Stimulated activated memory B cell treated with anti-CD40 and anti-IgM and Interleukin-4, amounts not matched to agents 10 μg/mL and 1 μg/mL and 100 μg/mL, for 72 hours (primary cell): ENCODE measurements at regions not wholly inside any gene's neighbourhood (a gene's known extent, or its start where the extent isn't known, plus 50 kb on each side); places are given as distances from the start of the nearest gene placed in this dataset.
A peak's percentile ranks its signal among the peaks of the same experiment; 100 is the strongest.
"Not testable (repeated sequence)": the region's sequence is repeated elsewhere in the genome, so short reads cannot be mapped to it uniquely, and the experiment has no call there.

ENCODE experiments used
- ATAC-seq: fragments of 150-1000 bp; cut with Tn5 transposase; 2 replicates; pipeline ENCODE4 v1.10.0; 2021
- H3K27ac Mint-ChIP-seq: one replicate; pipeline ENCODE4 v1.8.0; 2022; ENCODE audit warnings: mild to moderate bottlenecking, mixed read lengths
- H3K27me3 Mint-ChIP-seq: one replicate; pipeline ENCODE4 v1.8.0; 2022; ENCODE audit warnings: mixed read lengths
- H3K36me3 Mint-ChIP-seq: one replicate; pipeline ENCODE4 v1.8.0; 2022; ENCODE audit warnings: mixed read lengths
- H3K4me1 Mint-ChIP-seq: one replicate; pipeline ENCODE4 v1.8.0; 2022; ENCODE audit warnings: mixed read lengths
- H3K4me3 Mint-ChIP-seq: one replicate; pipeline ENCODE4 v1.8.0; 2022; ENCODE audit warnings: mild to moderate bottlenecking, moderate library complexity, mixed read lengths
- H3K9me3 Mint-ChIP-seq: one replicate; pipeline ENCODE4 v1.8.0; 2022; ENCODE audit warnings: mixed read lengths

DNA sequence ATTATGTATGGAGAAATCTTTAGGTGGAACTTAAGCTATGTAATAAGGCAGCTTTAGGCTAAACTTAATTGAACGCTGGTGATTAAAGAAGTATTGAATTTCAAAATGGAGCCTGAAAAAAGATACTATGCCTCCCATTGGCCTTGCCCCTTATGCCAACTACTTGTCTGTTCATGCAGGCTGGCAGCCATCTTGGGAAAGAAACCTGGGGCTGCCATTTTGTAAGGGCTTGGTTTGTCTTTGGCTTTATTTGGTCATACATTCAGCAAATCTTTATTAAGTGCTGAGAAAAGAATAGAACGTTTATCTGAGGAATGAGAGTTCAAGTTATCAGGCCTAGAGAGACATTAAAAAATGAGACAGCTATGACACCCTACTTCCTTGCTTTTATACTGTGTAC lies 231.3 kb downstream of the KCNE4 start:
- H3K36me3 Mint-ChIP-seq = no peaks in the 10 kb centered on the region

GRCh38 chr2:223283771-223284170 lies 231.8 kb downstream of the KCNE4 start:
- ATAC-seq = no peak
- Mint-ChIP-seq H3K27me3 (no peaks in the 10 kb centered on the region), H3K36me3 (no peaks in the 10 kb centered on the region), H3K9me3 (peaks cover 3% of the 10 kb centered on the region), H3K4me3 (no peak overlapping the region), H3K4me1 (no peaks in the 10 kb centered on the region), H3K27ac (no peak overlapping the region)

More for the DNA sequence above, 231.3 kb downstream of the KCNE4 start:
- Mint-ChIP-seq H3K4me1 (no peaks in the 10 kb centered on the region), H3K9me3 (peaks cover 3% of the 10 kb centered on the region), H3K4me3 (no peak overlapping the region), H3K27ac (no peak overlapping the region), H3K27me3 (no peaks in the 10 kb centered on the region)
- ATAC-seq = no peak

- no peak overlapping the region for H3K4me3 Mint-ChIP-seq
- H3K9me3 Mint-ChIP-seq = peaks cover 6% of the 10 kb centered on the region
- H3K36me3 Mint-ChIP-seq = no peaks in the 10 kb centered on the region
- H3K27me3 Mint-ChIP-seq = no peaks in the 10 kb centered on the region
- peak; percentile 24 for ATAC-seq
- no peak overlapping the region for H3K27ac Mint-ChIP-seq
- H3K4me1 Mint-ChIP-seq = no peaks in the 10 kb centered on the region
These were observed 233.6 kb downstream of the KCNE4 start for GRCh38 chr2:223285370-223286265.

DNA sequence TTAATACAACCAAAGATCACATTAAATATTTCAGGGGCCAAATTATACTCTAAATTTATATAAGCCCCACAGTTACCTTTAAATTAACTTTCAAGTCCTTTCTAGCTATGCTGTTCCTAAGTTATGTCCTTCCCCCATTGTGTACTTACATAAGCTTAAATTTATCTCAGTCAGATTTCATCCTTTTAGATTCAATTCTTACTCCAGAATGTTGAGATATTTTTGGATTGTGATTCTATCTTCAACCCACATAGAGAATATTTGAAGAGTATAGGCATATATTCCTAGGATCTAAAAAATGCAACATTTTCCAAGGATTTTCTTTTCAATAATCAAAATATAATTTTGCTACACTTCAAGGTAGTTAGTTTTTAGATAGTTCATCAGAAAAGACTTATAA lies 242.8 kb downstream of the KCNE4 start:
- Mint-ChIP-seq H3K9me3 (peaks cover 4% of the 10 kb centered on the region), H3K4me1 (no peaks in the 10 kb centered on the region), H3K27me3 (no peaks in the 10 kb centered on the region), H3K4me3 (no peak overlapping the region), H3K36me3 (no peaks in the 10 kb centered on the region), H3K27ac (no peak overlapping the region)
- ATAC-seq = no peak

GRCh38 chr2:223297788-223298187 lies 245.8 kb downstream of the KCNE4 start:
- H3K27ac Mint-ChIP-seq = no peak overlapping the region
- H3K36me3 Mint-ChIP-seq = no peaks in the 10 kb centered on the region
- ATAC-seq = no peak
- H3K4me1 Mint-ChIP-seq = no peaks in the 10 kb centered on the region
- no peaks in the 10 kb centered on the region for H3K27me3 Mint-ChIP-seq
- H3K9me3 Mint-ChIP-seq = no peaks in the 10 kb centered on the region
- no peak overlapping the region for H3K4me3 Mint-ChIP-seq

DNA sequence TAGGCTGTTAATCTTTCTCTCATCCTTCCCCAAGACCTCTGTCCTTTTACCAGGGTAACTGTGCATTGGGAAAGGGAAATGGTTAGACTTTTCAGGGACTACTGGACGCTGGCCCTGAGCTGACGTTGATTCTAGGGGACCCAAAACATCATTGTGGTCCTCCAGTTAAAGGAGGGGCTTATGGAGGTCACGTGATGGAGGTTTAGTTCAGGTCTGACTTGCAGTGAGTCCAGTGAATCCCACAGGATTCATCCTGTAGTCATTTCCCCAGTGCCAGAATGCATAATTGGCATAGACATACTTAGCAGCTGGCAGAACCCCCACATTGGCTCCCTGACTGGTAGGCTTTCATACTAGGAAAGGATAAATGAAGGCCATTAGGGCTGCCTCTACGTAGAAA lies 246.3 kb downstream of the KCNE4 start:
- not testable (repeated sequence) for H3K4me3 Mint-ChIP-seq, ATAC-seq, H3K27me3 Mint-ChIP-seq, H3K36me3 Mint-ChIP-seq, H3K9me3 Mint-ChIP-seq, H3K27ac Mint-ChIP-seq, H3K4me1 Mint-ChIP-seq

GRCh38 chr2:223300326-223300725 lies 248.3 kb downstream of the KCNE4 start:
- Mint-ChIP-seq H3K4me1 (no peaks in the 10 kb centered on the region), H3K4me3 (no peak overlapping the region), H3K9me3 (no peaks in the 10 kb centered on the region), H3K27me3 (no peaks in the 10 kb centered on the region), H3K27ac (no peak overlapping the region), H3K36me3 (no peaks in the 10 kb centered on the region)
- no peak for ATAC-seq

GRCh38 chr2:223306371-223306770 lies 254.4 kb downstream of the KCNE4 start:
- Mint-ChIP-seq H3K4me3 (no peak overlapping the region), H3K36me3 (no peaks in the 10 kb centered on the region), H3K9me3 (peaks cover 3% of the 10 kb centered on the region), H3K4me1 (no peaks in the 10 kb centered on the region), H3K27me3 (no peaks in the 10 kb centered on the region), H3K27ac (no peak overlapping the region)
- no peak for ATAC-seq

DNA sequence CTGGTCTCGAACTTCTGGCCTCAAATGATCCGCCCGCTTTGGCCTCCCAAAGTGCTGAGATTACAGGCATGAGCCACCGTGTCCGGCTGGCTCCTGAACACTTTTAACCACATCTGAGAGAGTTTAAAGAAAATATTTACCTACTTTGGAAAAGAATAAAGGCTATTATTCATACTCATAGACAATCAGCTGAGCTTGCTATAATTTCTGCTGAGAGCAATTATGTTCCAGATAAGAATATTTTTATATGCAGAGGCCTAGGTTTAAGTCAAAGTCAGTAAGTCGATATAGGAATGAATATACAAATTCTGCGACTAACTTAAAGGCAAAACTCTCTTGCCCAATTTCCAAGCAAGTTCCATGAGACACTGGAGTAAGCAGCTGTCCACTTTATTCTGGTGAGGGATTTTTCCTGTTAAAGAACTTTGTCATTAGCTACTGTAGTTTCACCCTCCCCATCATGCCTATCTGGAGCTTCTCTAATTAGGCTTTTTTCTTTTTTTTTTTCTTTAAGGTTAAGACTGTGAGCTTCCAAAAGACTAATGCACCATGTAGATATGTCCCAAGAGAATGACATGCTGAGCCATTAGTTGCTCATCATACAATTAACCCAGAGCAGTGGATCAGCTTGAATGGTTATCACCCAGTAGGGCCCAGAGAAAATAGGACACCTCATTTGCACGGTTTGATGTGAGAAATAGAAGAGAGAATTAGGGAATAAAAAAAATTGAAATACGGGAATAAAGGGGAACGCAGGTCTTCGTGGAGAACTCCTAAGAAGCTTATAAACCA lies 260.1 kb downstream of the KCNE4 start:
- Mint-ChIP-seq H3K4me1 (no peaks in the 10 kb centered on the region), H3K36me3 (no peaks in the 10 kb centered on the region), H3K9me3 (no peaks in the 10 kb centered on the region), H3K4me3 (no peak overlapping the region), H3K27ac (no peak overlapping the region), H3K27me3 (no peaks in the 10 kb centered on the region)
- no peak for ATAC-seq

DNA sequence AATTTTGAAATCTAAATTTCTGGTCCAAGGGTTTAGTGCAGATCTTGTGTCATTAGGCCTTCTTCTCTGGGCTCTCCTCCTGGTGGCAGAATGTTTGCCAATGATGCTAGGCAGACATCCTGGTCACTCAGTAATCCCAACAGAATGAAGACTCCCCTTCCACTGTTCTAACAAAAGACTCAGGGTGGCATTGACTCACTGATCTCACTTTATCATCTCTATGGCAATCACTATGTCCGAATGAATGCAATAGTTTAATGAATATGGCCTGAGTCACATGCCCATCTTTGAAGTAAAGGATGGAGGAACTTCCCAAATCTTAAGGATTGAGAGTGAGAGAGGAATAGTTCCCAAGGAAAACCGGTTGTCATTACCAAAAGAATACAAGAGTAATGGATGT lies 261.1 kb downstream of the KCNE4 start:
- no peaks in the 10 kb centered on the region for H3K27me3 Mint-ChIP-seq
- H3K36me3 Mint-ChIP-seq = no peaks in the 10 kb centered on the region
- no peak for ATAC-seq
- H3K4me1 Mint-ChIP-seq = no peaks in the 10 kb centered on the region
- no peak overlapping the region for H3K4me3 Mint-ChIP-seq
- H3K9me3 Mint-ChIP-seq = no peaks in the 10 kb centered on the region
- H3K27ac Mint-ChIP-seq = no peak overlapping the region

- Mint-ChIP-seq H3K9me3 (no peaks in the 10 kb centered on the region), H3K36me3 (no peaks in the 10 kb centered on the region), H3K27me3 (no peaks in the 10 kb centered on the region), H3K27ac (no peak overlapping the region), H3K4me1 (no peaks in the 10 kb centered on the region), H3K4me3 (no peak overlapping the region)
- ATAC-seq = no peak
These were observed 262.8 kb downstream of the KCNE4 start for GRCh38 chr2:223314811-223315210.

DNA sequence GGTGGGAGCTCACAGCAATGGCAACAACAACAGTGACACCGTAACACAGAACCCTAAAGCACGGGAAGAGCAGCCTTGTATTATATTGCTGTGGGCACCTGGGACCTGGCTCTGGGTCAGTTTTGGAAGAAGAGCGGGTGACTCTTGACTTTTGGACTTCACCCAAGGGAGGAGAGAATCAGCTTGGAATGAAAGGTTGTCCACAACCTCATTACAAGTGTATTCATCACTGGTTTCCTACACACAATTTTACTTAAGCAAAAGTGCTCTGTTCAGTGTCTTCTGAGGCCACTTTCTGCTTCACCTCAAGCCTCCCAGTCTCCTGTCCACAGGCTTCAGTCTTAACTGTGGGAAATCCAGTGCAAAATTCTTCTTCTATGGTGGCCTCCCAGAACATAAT lies 263.8 kb downstream of the KCNE4 start:
- Mint-ChIP-seq H3K4me3 (no peak overlapping the region), H3K4me1 (no peaks in the 10 kb centered on the region), H3K27ac (no peak overlapping the region), H3K9me3 (no peaks in the 10 kb centered on the region), H3K36me3 (no peaks in the 10 kb centered on the region), H3K27me3 (no peaks in the 10 kb centered on the region)
- ATAC-seq = no peak

GRCh38 chr2:223316342-223316741 lies 264.4 kb downstream of the KCNE4 start:
- no peak for ATAC-seq
- Mint-ChIP-seq H3K4me1 (no peaks in the 10 kb centered on the region), H3K27ac (no peak overlapping the region), H3K9me3 (no peaks in the 10 kb centered on the region), H3K36me3 (no peaks in the 10 kb centered on the region), H3K27me3 (no peaks in the 10 kb centered on the region), H3K4me3 (no peak overlapping the region)

DNA sequence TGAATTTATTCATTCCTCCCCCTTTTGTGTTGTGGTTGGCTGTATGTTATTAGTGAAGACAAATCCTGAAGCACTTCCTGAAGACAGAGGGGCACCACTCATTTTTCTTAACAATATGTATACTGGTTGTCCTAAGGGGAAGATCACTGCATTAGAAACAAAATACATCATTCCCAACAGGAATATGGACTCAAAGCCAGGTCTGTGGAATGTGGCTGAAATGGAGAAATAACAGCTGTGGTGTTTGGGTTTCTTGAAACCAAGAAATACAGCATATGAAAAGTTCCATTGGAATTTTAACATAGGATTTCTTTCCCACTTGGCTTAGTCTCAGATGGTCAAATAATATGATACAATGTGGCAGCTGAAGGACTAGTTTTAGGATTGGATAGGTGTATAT lies 267.6 kb downstream of the KCNE4 start:
- Mint-ChIP-seq H3K27ac (no peak overlapping the region), H3K27me3 (no peaks in the 10 kb centered on the region), H3K9me3 (no peaks in the 10 kb centered on the region), H3K36me3 (no peaks in the 10 kb centered on the region), H3K4me1 (no peaks in the 10 kb centered on the region), H3K4me3 (no peak overlapping the region)
- ATAC-seq = no peak

DNA sequence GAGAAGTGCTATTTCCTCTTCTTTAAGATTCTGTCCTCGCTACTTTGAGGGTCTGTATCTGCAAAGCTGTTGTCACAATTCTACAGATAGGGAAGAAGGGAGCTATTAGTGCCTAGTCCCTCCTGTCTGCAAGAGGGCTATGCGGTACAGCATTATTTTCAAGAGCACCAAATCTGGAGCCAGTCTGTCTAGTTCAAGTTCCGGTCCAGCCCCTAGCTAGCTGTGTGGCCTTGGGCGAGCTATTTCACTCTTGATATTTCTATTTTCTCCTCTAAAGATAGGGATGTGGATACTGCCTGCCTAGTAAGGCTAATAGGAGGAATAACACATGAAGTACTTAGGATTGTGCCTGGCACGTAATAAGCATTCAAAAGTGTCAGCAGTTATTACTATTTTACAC lies 272.4 kb downstream of the KCNE4 start:
- ATAC-seq = no peak
- no peaks in the 10 kb centered on the region for H3K27me3 Mint-ChIP-seq
- H3K4me1 Mint-ChIP-seq = no peaks in the 10 kb centered on the region
- peaks cover 2% of the 10 kb centered on the region for H3K9me3 Mint-ChIP-seq
- H3K4me3 Mint-ChIP-seq = no peak overlapping the region
- no peak overlapping the region for H3K27ac Mint-ChIP-seq
- no peaks in the 10 kb centered on the region for H3K36me3 Mint-ChIP-seq

DNA sequence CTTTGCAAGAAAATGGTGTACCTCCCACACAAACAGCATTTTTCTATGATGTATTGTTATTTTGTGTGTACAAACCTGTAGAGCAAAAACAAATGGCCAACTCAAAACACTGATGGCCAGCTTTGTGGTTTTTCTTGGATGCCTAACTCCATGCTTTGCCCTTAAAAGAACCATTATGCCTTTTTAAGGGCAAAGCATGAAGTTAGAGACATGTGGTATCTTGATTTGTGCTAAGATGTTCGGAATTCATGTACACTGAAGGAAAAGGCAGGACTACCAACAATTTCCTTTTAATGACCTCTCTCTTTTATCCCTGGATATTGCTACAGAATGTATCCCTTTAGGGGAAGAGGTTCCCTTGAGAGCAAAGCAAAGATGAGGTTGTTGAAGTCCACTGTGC lies 273.6 kb downstream of the SCG2 start:
- peaks cover 9% of the 10 kb centered on the region for H3K9me3 Mint-ChIP-seq
- no peaks in the 10 kb centered on the region for H3K4me1 Mint-ChIP-seq
- H3K4me3 Mint-ChIP-seq = no peak overlapping the region
- no peak overlapping the region for H3K27ac Mint-ChIP-seq
- no peaks in the 10 kb centered on the region for H3K36me3 Mint-ChIP-seq
- ATAC-seq = no peak
- H3K27me3 Mint-ChIP-seq = peaks cover 22% of the 10 kb centered on the region
